Liver (tissue), 8 donors: ENCODE measurements at regions not wholly inside any gene's neighbourhood (a gene's known extent, or its start where the extent isn't known, plus 50 kb on each side); places are given as distances from the start of the nearest gene placed in this dataset.
"Not testable (repeated sequence)": the region's sequence is repeated elsewhere in the genome, so short reads cannot be mapped to it uniquely, and the experiment has no call there.

Experiments used
- DNase-seq: peaks from one replicate; pipeline ENCODE4 v3.0.0-alpha.2; 2017; ENCODE audit warnings: low spot score
- H3K27ac ChIP-seq, 2 donors: one replicate each; pipeline ENCODE4 v1.7.0; 2013; ENCODE audit warnings: inconsistent platforms in 2 of 2, low read length in 2 of 2, control low read depth in 1 of 2, low read depth in 1 of 2, mild to moderate bottlenecking in 1 of 2
- H3K27me3 ChIP-seq, 4 donors: one replicate each; pipeline versions ENCODE4 v1.6.1 to v1.7.0; 2013; ENCODE audit warnings: low read length in 3 of 4, inconsistent platforms in 1 of 4, mild to moderate bottlenecking in 1 of 4, moderate library complexity in 1 of 4; ENCODE audit not compliant: control insufficient read depth in 4 of 4, insufficient read depth in 4 of 4
- H3K36me3 ChIP-seq, 4 donors: one replicate each; pipeline versions ENCODE4 v1.6.1 to v1.7.0; 2013; ENCODE audit warnings: low read length in 3 of 4, mild to moderate bottlenecking in 3 of 4, low read depth in 1 of 4, moderate library complexity in 1 of 4; ENCODE audit not compliant: control insufficient read depth in 4 of 4, insufficient read depth in 3 of 4
- H3K4me1 ChIP-seq, 4 donors: one replicate each; pipeline versions ENCODE4 v1.6.1 to v1.7.0; 2013; ENCODE audit warnings: low read length in 3 of 4, mild to moderate bottlenecking in 3 of 4, moderate library complexity in 1 of 4; ENCODE audit not compliant: control insufficient read depth in 4 of 4, insufficient read depth in 4 of 4
- H3K4me3 ChIP-seq, 3 donors: one replicate each; pipeline versions ENCODE4 v1.6.1 to v1.7.0; 2013; ENCODE audit warnings: low read length in 3 of 3, control low read depth in 1 of 3, low read depth in 1 of 3, mild to moderate bottlenecking in 1 of 3
- H3K9ac ChIP-seq, 2 donors: one replicate each; pipeline ENCODE4 v1.7.0; 2013; ENCODE audit warnings: low read length in 2 of 2, mild to moderate bottlenecking in 2 of 2, moderate library complexity in 2 of 2, control low read depth in 1 of 2, low read depth in 1 of 2
- H3K9me3 ChIP-seq, 4 donors: one replicate each; pipeline versions ENCODE4 v1.6.1 to v1.7.0; 2013; ENCODE audit warnings: low read length in 3 of 4; ENCODE audit not compliant: control insufficient read depth in 4 of 4
- ATF3 ChIP-seq: IDR thresholded peaks from 2 replicates; pipeline ENCODE4 v1.6.1; 2016; ENCODE audit warnings: antibody characterized with exemption
- CTCF ChIP-seq: fragments of 150-350 bp; IDR thresholded peaks from 2 replicates; pipeline ENCODE4 v1.5.1; 2017; ENCODE audit warnings: improper control_type of control experiment, low read depth, low read length; ENCODE audit not compliant: missing input control
- EGR1 ChIP-seq, 2 donors: IDR thresholded peaks; 2 replicates each; pipeline ENCODE4 v1.6.1; 2016 to 2018; ENCODE audit warnings: antibody characterized with exemption in 2 of 2, low read depth in 2 of 2
- FOXA2 ChIP-seq: IDR thresholded peaks from 2 replicates; pipeline ENCODE4 v1.6.1; 2016; ENCODE audit warnings: antibody characterized with exemption
- HNF4A ChIP-seq, 2 donors: conservative IDR thresholded peaks; 2 replicates each; pipeline ENCODE4 v1.6.1; 2016; ENCODE audit warnings: antibody characterized with exemption in 2 of 2, mild to moderate bottlenecking in 2 of 2
- MAX ChIP-seq: IDR thresholded peaks from 2 replicates; pipeline ENCODE4 v1.6.1; 2016; ENCODE audit warnings: antibody characterized with exemption
- RAD21 ChIP-seq, 2 donors: IDR thresholded peaks; 2 replicates each; pipeline ENCODE4 v1.6.1; 2016; ENCODE audit warnings: antibody characterized with exemption in 2 of 2, mild to moderate bottlenecking in 2 of 2
- SP1 ChIP-seq: IDR thresholded peaks from 2 replicates; pipeline ENCODE4 v1.6.1; 2018; ENCODE audit warnings: antibody characterized with exemption, mild to moderate bottlenecking
- TAF1 ChIP-seq: conservative IDR thresholded peaks from 2 replicates; pipeline ENCODE4 v1.6.1; 2016; ENCODE audit warnings: antibody characterized with exemption, mild to moderate bottlenecking
- ZBTB33 ChIP-seq: IDR thresholded peaks from 2 replicates; pipeline ENCODE4 v1.6.1; 2016; ENCODE audit warnings: antibody characterized with exemption
- WGBS: extraction: QIAGEN DNeasy Blood & Tissue Kit; methylation state at CpG from one replicate; pipeline ENCODE4 v1.1.7; 2013; 5-methylcytosine and 5-hydroxymethylcytosine counted together
- donor health status: healthy.
- donor health status: healthy.
- donor health status: healthy.
- donor health status: healthy.
- donor health status: healthy.

GRCh38 chr5:96101358-96102089 is 139.9 kb upstream of the ELL2 start (continued):
- TF ChIP-seq EGR1 (IDR thresholded peaks at IDR 0.05; ENCODE audit: low read depth in 2 of 2) (no peak), ATF3 (no peak), TAF1 (no peak), HNF4A (conservative IDR thresholded peaks at IDR 0.05) (no peak), SP1 (no peak)

- H3K4me1 ChIP-seq, result peaks cover 0 to 14% (median 5%) of the 10 kb centered on the region in 4 donors
- H3K36me3 ChIP-seq, H3K9me3 ChIP-seq, DNase-seq, H3K27me3 ChIP-seq, H3K4me3 ChIP-seq, H3K27ac ChIP-seq, H3K9ac ChIP-seq: not testable (repeated sequence)
These were observed 135.8 kb upstream of the ELL2 start for GRCh38 chr5:96097488-96097887.

- DNase-seq, result no peak
- no peaks in the 10 kb centered on the region for H3K36me3 ChIP-seq
- H3K4me1 ChIP-seq, result peaks cover 0 to 14% (median 5%) of the 10 kb centered on the region in 4 donors
- no peak overlapping the region for H3K9ac ChIP-seq
- 96% methylated on average over 2 of the region's 2 CpGs for WGBS
- no peaks in the 10 kb centered on the region for H3K27me3 ChIP-seq
- no peaks in the 10 kb centered on the region for H3K9me3 ChIP-seq
- H3K27ac ChIP-seq, result no peak overlapping the region
- no peak overlapping the region for H3K4me3 ChIP-seq
- TF ChIP-seq ATF3 (no peak), HNF4A (conservative IDR thresholded peaks at IDR 0.05) (no peak), MAX (no peak), ZBTB33 (no peak), EGR1 (IDR thresholded peaks at IDR 0.05; ENCODE audit: low read depth in 2 of 2) (no peak), FOXA2 (no peak), CTCF (no peak), TAF1 (no peak), SP1 (no peak)
These were observed 135.1 kb upstream of the ELL2 start for GRCh38 chr5:96096724-96097123.

GRCh38 chr5:96094904-96095303 is 133.3 kb upstream of the ELL2 start:
- Histone ChIP-seq H3K9me3 (no peaks in the 10 kb centered on the region), H3K4me1 (peaks cover 0 to 14% (median 5%) of the 10 kb centered on the region in 4 donors), H3K27me3 (no peaks in the 10 kb centered on the region), H3K4me3 (no peak overlapping the region), H3K36me3 (no peaks in the 10 kb centered on the region), H3K27ac (peak overlapping the region; percentile 38 to 41), H3K9ac (no peak overlapping the region)
- DNase-seq, result no peak
- TF ChIP-seq SP1 (peak; percentile 10), RAD21 (IDR thresholded peaks at IDR 0.05) (peak in 1 of 2 donors; percentile 37), CTCF (no peak)
